Cardiac septum (tissue), 1 donor: ENCODE measurements at regions not wholly inside any gene's neighbourhood (a gene's known extent, or its start where the extent isn't known, plus 50 kb on each side); places are given as distances from the start of the nearest gene placed in this dataset.

Experiments used
- DNase-seq: peaks from one replicate; pipeline ENCODE4 v3.0.0-alpha.2; 2020; ENCODE audit warnings: low spot score
- intact Hi-C: fragments of 100-400 bp; cut with DNase I; formaldehyde crosslinking; loops from one replicate; pipeline ENCODE4 v1.14.0; 2022
- donor health status: DM: no; HTN: no; CAD: no.

DNA sequence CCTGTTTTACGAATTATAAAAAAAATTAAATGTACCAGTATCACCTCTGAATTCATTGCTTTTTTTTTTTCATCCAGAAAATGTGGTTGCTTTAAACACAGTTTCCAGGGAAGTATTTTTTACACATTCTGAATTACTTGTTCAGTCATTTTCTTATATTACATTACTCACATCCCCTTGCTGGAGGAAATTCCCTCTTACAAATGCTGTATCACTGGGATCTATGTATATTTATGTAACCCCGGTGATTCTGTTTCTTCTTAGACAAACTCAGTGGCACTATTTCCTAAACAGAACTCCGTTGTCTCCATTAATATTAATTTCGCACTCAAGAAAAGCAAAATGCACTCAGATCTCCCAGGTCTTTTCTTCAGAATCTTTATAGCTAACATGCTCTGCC, 1078.5 kb upstream of the ZEB2 start:
- no peak for DNase-seq
- intact Hi-C loops: no loop called here

DNA sequence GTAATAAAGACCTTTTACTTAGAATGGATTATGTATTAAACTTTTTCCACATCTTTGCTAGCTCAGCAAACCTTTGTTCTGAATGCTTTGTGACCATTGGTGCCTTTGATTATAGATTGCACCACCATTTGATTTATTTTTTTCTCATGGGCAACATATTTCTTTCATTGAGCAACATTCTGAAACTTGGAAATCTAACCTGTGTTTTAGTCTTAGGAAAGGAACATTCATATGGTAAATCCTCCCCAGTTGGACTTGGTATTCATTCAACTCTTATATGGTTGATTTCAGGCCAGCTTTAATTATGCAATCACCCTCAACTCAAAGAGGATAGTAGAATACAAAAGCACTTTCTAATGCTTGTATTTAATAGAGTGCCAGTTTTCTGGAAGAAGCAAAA, 1077.9 kb upstream of the ZEB2 start:
- DNase-seq: no peak
- intact Hi-C loops: no loop called here

DNA sequence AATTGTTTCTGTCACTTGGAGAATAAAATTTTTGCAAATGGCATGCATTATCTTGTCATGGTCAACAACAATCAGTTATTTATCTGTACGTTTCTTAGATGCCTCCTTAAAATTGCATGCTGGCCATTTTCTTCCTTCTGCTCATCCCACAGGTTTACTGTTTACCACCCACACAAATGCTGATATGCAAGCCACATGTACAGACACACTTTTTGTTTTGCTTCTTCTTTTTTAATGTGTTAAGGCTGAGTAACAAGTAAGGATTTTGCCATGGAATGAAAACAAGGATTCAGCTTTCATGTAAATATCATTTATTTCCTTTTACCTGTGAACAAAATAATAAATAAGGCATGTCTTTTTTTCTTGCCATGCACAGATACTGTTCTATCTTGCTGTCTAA, 1077.1 kb upstream of the ZEB2 start:
- intact Hi-C loops: no loop called here
- DNase-seq: no peak

DNA sequence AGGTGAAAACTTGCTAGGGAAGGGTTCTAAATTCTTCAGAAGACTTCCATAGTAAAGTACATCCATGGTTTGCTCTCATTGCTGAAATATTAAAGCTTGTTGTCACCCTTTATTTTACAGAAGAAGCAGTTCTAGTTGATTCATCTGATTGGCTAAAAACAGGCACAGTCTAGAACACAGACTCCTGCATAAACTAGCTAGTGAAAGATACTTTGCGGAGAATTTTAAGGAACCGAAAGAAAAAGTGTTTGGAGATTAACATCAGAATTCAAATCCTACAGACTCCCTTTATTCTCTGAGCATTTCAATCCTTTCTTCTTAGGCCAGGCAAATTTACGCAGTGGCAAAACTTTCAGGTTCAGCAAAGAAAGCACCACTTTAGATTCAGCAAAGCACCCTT, 1076.5 kb upstream of the ZEB2 start:
- DNase-seq: no peak
- intact Hi-C loops: no loop called here

DNA sequence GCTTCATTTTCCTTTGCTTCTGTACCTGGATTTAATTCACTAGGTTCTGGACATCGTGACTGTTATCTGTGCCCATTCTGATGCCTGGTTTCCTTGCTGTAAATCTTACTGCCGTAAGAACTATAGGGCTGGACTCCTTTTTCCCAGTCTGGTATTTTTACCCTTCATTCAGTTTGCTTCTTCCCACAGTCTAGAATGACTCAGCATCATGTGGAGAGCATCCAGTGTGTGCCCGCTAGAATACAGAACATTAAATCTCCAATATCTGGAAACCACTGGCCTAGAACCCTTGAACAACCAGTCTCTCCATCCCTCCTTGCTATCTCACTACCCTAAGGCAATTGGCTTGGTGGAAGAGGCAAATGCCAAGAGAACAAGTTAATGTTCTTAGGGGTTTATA, 1075.4 kb upstream of the ZEB2 start:
- intact Hi-C loops: no loop called here

DNA sequence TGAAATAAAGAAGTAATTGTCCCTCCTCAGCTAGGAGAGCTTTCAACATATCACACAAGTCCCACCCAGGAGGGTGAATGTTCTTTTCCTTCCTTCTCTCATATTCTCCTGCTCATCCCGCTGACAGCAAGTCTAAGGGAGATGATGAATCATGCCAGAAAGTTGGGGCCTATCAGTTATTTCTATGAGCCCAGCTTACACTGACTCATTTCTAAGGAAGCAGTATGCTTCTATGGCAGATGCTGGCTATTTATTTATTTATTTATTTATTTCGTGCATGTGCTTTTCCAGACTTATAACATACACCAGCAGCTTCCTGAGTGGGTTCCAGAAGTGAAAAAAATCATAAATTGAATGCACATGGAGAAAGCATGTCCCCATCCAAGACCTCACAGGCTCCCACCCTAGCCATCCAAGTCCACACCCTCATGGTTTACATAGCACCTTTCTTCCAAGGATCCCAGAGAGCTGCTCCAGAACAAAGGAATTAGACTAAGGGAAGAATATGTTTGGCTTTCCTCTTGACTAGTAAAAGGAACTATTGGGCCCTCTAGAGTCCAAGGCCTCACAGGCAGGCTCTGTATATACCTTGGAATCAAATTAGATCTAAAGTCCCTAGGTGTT, 1074.2 kb upstream of the ZEB2 start:
- no peak for DNase-seq
- intact Hi-C loops: no loop called here

More for the DNA sequence above, 1075.4 kb upstream of the ZEB2 start:
- no peak for DNase-seq

DNA sequence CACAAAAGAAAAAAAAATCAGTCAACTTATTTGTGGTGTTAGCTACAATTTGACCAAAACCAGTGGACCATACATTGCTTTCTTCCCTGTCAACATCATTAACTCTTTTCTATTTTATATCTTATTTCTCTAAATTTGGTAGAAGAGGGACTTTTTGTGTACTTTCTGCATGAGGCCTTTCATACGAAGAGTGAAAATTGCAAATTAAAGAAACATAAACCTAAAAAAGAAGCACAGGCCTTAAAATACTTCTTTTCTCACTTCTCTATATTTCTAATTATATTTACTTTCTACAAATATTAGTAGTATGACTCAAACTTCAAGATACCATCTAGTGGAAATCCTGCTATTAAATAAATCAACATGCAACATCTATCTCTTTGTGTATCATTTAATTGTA, 1073.4 kb upstream of the ZEB2 start:
- no peak for DNase-seq
- intact Hi-C loops: no loop called here

DNA sequence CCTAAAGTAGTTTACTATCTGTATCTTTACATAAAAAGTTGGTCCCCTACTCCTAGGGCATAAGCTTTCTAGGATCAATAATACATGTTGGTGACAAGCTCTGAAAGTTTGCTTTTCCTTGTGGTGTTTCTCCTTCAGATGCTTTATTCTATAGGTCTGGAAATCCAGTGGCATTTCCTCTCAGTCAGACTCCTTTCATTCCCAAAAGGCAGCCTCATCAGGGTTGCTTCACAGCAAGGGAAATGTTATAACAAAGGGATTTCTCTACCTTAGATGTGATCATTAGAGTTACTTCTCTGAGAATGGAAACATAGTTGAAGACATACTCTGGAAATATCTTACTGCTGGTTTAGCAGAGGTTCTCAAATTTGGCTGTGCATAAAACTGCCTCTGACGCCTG, 1072.4 kb upstream of the ZEB2 start:
- DNase-seq: no peak
- intact Hi-C loops: no loop called here

DNA sequence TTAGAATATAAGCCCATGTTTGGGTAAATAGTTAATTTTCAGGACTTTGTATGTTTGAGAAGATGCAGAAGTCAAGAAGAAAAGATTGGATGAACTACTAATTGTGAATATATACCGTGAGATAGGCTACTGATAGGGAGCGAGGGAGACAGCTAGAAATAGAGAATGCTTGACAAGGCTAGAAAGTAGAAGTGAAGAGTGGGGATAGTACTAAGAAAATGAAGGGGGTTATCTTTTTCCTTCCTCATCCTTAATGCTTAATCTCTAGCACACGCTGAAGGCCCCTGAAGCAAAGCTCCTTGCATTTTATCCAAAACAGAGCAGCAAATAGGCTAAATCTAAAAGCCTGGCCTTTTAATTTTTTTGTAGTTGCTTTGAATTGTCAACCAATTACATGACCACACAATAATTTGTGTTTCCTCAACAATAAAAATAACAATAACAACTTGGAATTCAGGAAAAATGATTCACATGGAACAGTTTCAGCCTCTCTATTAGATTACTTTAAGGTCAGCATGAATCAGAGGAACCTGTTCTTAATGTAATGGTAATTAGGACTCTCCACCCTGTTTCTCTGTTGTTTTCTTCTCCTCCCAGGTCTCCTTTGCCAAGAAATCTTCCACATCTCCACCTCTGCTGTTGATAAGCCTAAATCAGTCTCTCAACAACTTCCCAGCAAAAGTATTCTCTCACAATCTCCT, 1071.3 kb upstream of the ZEB2 start:
- intact Hi-C loops: no loop called here
- no peak for DNase-seq

DNA sequence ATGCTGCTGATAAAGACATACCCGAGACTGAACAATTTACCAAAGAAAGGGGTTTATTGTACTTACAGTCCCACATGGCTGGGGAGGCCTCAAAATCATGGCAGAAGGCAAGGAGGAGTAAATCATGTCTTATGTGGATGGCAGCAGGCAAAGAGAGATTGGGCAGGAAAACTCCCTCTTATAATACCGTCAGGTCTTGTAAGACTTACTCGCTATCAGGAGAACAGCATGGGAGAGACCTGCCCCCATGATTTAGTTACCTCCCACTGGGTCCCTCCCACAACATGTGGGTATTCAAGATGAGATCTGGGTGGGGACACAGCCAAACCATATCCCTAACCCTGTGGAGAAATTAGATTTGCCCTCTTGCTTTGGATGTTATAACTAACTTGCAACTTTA, 1068.0 kb upstream of the ZEB2 start:
- no peak for DNase-seq
- intact Hi-C loops: no loop called here

DNA sequence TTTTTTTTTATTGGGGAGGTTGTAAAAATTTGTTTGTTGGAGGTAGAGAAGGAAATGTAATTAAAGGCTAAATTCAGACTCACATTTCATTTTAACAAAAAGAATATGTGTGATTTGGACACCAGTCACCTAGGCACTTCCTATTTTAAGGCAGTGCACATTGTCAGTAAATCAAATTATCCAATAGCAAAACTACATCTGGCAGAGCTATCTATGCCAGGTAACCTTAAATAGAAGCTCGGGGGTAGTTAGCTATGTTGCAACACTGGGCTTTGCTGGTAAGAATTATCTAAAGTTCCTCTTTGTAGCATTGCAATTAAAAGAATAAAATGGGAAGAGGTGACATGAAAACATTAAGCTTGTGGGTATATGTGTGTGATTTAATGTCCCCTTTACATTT, 1064.4 kb upstream of the ZEB2 start:
- intact Hi-C loops: no loop called here

DNA sequence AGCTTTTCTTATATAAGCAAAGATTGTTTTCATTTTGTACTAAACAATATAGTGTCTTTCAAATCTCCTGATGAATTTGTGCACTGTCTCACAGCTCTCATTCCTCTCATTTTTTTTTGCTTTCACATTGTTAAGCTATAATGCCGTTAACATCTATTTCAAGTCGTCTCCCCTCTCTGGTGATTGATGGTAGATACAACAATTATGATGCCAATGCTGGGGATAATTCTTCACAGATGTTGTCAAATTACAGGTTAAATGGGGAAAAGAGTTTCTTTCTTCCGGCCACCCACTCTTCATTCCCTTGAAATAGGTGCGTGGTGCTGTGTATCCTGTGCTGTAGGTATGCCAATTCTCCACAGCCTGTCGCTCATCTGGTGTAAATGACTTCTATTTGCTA, 1053.7 kb upstream of the ZEB2 start:
- intact Hi-C loops: no loop called here
- no peak for DNase-seq

More for the DNA sequence above, 1064.4 kb upstream of the ZEB2 start:
- DNase-seq: no peak

DNA sequence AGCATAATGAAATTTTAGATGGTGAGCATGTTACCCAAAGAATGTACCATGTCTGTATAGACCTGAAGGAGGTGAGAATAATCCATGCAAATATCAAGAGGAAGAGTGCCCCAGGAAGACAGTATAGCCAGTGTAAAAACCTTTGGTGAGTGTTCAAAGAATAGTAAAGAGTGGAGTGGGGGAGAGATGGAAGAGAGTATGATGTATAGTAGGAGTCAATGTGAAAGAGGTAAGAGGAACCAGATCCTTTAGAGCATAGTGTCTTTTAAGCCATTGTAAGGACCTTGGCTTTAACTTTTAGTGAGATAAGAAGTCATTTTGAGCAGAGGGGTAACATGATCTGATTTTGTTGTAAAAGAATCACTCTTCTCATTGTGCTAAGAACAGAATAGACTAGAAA, 1052.3 kb upstream of the ZEB2 start:
- intact Hi-C loops: no loop called here
- DNase-seq: no peak

DNA sequence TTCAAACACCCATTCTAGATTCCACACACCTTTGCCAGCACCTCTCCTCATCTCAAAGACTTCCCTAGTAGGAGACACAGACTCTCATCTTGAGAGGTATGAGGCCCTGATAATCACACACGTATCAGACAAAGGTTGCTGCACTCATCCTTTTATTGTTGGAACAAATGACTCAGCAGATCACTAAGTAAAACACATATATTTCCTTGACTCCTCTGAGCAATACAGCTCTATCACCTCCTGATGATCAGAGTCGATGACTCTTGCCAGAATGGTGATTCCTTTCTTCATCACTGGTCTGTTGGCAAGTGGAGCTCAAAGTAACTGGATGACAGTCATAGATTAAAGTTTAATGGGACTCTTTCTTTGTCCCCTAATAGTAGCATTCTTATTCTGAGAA, 1049.2 kb upstream of the ZEB2 start:
- no peak for DNase-seq
- intact Hi-C loops: no loop called here

DNA sequence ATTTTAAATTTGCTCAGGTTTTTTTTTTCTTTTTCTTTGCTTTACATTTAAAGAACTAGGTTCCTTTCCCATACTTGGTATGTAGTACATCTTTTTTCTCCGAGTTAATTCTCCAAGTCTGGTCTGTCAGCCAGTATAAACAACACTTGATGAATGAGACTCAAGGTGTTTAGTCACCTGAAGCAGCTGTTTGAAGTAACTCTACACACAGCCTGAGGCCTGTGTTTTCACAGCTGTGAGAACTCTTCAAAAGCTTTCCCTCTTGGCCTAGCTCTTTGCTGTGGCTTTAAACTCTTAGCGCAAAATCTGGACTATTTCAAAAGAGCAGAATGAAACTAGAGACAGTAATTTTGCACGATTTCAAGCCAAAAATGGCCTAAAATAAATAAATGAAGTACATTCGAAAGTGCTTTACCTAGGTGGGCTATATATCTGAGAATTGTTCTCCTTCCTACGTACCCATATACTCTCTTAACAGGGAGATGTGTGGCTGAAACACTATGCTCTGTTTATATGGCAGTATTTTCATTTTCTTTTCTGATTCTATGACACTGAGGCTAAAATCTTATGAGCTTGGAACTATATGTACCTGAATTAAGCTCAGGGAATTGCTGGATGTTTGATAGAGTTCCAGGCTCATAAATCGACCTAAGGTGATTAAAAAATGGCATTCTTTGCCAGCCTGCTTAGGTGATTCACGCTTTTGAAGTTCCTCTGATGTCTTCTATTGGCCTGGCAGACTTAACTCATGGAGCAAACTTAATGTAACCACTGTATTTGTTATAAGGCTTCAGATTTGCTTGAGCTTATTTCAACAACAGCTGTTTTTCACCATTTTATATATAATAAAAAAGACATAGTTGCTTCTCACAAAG, 1044.1 kb upstream of the ZEB2 start:
- intact Hi-C loops: no loop called here
- DNase-seq: no peak

DNA sequence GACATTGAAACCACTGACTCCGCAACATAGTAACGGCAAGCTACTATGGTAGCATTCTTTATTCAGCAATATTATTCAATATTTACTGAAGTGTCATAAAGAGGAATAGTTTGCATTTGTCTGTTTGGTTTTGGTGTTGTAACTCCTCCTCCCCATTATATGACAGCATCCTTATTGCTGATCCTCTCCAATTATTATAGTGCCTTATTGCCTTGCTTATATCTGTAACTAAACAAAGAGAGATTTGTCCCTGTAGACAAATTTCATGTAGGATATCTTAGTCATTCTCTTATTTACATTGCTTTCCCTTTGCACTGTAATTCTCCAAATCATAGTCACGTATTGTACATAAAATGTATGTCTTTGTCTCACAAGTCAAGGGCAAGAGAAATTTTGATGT, 1041.2 kb upstream of the ZEB2 start:
- intact Hi-C loops: no loop called here

DNA sequence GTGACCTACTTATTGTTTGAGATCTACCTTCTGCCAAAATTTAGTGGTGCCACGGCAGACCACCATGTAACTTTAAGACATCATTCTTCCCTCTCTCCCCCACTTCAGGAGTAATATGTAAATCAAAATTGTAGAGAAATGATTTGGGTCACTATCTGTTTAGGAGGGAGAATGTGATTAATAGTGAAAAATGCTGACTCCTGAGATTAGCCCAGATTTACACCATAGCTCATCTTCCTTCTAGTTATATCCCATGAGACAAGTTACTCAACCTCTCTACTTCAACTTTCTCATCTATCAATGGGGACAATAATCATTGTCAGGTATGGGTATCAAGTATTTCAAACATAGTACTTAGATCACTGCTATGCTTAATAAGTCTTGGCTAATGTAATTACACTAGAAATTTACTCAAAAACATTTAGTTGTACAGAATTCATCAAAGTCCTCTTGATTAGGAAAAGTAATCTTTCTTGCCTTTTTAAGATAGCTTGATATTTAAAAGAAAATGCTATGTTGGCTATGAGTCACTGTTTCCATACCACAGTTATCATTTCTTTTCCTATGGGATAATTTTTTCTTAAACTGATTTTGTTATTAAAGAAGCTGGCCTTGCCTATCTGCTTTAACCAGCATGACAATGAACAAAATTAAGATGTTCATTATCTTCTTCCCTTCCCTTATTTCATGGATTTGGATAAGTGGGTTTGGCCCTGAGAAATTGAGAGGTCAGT, 1038.9 kb upstream of the ZEB2 start:
- no peak for DNase-seq
- intact Hi-C loops: no loop called here

More for the DNA sequence above, 1041.2 kb upstream of the ZEB2 start:
- DNase-seq: no peak

DNA sequence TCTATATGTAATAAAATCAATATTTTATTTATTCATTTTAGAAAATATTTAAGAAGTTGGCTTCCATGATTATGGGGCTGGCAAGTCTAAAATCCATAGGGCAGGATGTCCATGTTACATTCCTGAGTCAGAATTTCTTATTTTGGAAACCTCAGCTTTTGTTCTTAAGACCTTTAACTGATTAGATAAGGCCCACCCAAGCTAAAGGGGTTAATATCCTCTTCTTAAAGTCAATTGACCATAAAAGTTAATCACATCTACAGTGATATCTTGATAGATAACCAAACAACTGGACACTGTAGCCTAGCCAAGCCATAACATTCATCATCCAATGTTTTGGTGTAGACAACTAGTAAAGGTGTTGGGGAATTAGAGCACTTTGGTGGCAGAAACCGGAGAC, 1035.4 kb upstream of the ZEB2 start:
- intact Hi-C loops: no loop called here
- DNase-seq: no peak

DNA sequence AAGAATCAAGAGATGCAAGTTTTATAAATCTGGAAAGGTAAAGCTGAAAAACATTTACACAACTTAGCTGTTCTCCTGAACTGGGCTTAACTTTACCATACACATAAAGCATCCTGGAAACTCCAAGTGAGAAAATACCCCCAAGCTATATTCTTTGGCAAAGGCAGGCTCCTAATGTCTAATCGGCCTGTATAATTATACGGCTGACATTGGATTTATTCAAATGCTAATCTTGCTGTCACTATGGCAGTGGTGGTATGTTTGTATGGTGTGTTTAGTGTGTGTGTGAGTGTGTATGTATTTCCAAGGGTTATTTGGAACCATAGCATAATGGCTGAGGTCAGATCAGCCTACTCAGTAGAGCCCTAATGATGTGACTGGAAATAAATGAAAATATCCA, 1031.8 kb upstream of the ZEB2 start:
- intact Hi-C loops: no loop called here
- DNase-seq: no peak

DNA sequence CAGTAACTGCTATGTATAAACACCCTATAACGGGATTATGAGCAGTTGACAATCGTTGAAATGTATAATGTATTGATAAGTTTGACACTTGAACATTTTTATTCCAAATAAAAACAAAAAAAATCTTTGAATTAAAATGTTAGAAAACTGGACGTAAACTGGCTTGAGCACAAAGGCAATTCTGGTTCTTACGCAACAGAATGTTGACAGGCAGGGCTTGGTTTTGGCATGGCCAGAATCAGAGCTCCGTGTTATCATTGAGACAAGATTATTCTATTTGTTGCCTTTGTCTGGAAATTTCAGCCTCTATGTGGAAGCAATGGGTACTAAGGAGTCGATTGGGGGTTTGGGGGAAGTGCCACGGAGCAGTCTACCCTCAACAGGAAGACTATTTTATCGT, 1028.6 kb upstream of the ZEB2 start:
- no peak for DNase-seq
- intact Hi-C loops: no loop called here
